Stimulated activated CD8-positive, alpha-beta memory T cell treated with anti-CD3 and anti-CD28 coated beads, Interleukin-7, amount 100 ng/mL, for 48 hours (primary cell): ENCODE measurements at regions not wholly inside any gene's neighbourhood (a gene's known extent, or its start where the extent isn't known, plus 50 kb on each side); places are given as distances from the start of the nearest gene placed in this dataset.

Experiments used
- DNase-seq, 2 donors: peaks; one replicate each; pipeline ENCODE4 v3.0.0-alpha.2; 2020; ENCODE audit warnings: low read depth in 1 of 2; ENCODE audit errors: extremely low read depth in 1 of 2

- no peak for DNase-seq
These were observed 168.5 kb upstream of the GAS1 start for GRCh38 chr9:87115785-87116184.

- DNase-seq, result no peak
These were observed 169.2 kb upstream of the GAS1 start for GRCh38 chr9:87116492-87116891.

DNA sequence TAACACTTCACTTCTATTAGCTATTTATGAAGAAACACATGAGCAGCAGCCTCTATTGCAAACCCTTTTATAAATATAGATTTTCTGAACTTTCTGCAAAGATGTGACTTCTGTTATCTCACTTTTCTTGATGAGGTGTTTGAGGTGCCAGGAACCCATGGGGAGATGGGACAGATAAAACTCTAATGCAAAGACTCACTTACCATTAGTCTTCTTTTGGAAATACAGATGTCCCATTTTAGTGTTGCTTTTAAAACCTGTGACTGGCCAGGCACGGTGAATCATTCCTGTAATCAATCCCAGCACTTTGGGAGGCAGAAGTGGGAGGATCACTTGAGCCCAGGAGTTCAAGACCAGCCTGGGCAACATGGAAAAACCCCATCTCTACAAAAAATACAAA is 171.3 kb upstream of the GAS1 start:
- DNase-seq, result no peak

GRCh38 chr9:87119328-87119881 is 172.1 kb upstream of the GAS1 start:
- DNase-seq, result no peak

- no peak for DNase-seq
These were observed 173.3 kb upstream of the GAS1 start for GRCh38 chr9:87120610-87121009.

DNA sequence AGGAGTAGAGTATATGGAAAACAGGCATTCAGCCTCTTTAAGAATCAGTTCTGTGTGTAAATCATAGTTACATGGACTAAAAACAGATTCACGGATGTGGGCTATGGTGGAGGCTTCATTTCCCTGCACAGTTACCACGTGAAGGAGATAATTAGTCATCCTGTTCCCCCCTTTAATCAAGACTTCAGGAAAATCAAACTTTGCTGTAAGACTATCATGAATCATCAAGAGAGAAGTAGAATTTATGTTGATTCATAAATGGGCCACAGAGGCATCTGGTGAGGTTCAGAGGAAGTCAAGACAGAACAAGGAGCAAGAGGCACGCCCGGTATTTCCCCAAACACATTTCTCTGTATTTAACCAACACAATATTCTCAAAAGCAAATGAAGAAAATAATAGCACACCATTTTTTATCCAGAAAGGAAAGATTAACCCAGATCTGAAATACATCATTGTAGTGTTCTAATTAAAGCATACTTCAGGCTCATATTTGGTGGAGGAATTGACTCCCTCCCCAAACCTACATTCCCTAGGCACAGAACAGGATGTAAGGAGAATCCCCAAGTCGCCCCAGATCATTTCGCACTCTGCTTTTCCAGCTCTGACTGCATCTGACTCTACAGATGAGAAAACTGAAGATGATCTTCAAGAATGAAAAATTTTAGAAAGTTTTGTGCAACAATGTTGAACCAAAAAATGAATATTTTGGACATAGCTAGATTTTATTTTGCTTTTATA is 175.8 kb upstream of the GAS1 start:
- peak in 1 of 2 donors; percentile 1 for DNase-seq

DNA sequence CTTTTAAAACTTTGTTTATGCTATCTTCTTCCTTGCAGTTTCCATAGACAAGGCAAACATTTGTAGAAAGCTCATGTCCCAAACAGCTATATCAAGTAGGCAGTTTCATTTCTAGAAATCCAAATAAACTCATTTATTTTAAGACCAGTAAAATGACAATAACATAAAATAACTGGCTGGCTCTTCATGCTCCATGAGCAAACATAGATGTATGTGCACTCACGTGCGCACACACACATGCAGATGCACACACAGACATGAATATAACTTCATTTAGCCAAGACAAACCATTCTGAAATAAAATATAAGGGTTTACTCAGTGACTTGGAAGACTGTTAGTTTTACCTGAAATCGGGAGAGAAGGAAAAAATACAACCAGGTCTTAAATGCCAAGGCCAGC is 176.5 kb upstream of the GAS1 start:
- no peak for DNase-seq

GRCh38 chr9:87125819-87126218 is 178.5 kb upstream of the GAS1 start:
- DNase-seq, result no peak

DNA sequence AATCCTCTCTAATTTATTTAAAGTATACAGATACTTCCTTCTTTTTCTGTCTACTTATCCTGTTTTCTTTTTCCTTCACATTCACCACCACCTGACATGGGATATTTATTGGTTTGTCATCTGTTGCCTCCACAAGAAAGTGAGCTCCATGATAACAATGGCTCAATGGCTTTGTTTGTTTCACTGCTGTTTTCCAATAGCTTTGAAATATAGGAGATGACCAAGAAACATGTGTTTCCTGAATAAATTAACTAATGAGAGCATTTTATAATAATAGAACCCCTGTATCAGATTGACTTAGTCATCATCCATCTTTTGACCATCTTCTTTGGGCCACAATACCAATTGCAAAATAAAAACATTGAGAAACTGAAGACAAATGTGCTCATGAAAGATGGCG is 180.2 kb upstream of the GAS1 start:
- DNase-seq, result no peak

DNA sequence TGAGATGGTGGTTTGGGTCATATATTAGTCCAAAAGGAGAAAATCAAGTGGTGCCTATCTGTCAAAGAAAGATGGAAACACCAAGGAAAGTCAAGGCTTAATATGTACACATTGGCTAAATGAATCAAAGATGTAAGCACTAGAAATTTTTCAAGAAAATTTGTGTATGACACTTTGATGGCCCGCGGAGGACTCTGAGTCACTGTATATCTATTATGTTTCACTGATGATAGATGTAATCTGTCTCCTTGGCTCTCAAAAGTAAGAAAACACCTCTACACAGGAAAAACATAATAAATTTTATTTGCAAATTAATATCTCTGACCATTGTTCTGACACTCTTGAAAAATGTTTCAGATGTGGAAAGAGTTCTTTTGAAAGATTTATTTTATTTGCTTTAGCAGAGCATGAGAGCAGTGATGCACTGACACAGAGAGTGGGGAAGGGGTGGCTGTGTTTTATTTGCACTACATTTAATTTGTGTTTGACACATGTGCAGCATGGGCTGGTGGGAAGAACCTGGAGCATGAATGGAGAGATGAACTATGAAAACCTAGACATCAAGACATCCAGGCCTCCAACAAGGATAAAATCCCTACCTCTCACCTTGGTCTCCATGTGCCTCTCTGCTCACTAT is 180.8 kb upstream of the GAS1 start:
- no peak for DNase-seq

- no peak for DNase-seq
These were observed 181.7 kb upstream of the GAS1 start for GRCh38 chr9:87128844-87129493.

GRCh38 chr9:87135074-87135473 is 187.8 kb upstream of the GAS1 start:
- DNase-seq, result no peak

DNA sequence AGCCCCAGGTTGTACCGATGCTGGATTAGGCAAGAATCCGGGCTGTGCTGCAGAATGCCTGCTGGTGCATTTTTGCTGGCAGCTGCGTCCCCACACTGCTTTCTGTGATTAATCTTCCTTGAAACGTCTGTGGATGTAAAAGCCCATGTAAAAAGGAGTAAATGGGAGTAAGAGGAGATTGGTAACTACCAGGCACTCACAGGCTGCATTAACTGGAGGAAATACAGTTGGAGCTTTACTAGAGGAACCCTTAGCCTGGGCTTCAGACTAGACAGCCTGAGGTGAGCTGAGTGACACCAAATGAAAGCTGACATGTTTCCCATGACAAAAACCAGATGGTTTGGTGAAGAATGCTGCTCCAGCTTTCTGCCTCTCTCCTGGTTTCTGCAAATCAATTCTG is 190.4 kb upstream of the GAS1 start:
- DNase-seq, result no peak

DNA sequence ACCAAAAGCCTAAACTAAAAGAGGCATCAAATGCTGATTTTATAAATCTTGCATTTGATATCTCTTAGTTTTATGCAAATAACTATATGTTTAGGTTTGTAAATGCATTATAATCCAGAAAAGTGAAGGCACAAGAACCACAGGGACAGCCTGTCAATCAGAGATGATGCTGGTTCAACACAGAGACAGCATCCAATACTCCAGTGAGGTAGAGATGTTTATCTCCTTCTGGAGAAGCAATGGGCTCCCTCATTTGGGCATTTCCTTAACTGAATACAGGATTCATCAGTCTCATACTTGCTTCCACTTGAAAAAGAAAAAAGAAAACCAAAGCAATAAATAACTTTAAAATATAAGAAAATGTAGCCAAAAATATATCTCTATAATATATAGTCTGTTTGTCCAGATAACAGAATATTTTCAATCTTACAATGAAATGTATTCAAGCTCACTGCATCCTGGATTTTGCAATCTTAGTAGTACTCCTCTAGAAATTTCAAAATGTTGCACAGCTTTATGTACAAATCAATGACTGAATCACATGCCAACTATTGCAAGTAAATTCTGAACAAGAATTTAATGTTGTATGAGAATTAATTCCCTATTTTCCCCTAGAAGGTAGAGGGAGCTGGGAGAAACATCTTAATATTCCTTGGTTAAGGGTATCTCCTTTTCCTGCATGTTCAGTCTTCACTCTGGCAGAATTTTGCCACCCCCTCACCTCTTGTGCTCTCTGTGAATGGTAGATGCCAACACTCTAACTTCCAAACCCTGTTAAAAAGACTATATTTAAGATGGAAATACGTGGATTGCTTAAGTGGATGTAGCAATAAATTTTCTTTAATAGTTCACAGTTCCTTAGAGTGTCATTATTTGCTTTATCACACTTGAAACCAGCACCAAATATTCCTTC is 191.1 kb upstream of the GAS1 start:
- DNase-seq, result no peak

GRCh38 chr9:87139099-87139730 is 191.9 kb upstream of the GAS1 start:
- DNase-seq, result no peak

DNA sequence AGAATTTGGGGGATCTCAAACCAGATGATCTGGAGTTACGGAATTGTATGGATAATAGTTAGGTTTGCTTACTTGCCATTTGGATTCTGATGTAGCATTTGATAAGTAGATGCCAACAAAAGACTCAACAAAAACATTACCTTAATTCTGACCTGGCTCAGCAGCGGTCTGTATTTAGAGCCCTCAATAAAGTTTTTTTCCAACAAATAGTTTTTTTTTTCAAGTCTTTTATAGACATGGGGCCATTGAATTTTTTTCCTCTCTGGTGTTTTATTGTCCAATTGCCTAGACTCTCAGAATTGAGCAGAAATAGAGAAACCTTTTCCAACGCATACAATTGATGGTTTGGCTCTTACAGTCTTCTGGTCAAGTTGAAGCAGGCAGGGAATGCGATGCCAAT is 192.8 kb upstream of the GAS1 start:
- no peak for DNase-seq

- no peak for DNase-seq
These were observed 193.4 kb upstream of the GAS1 start for GRCh38 chr9:87140605-87141109.

DNA sequence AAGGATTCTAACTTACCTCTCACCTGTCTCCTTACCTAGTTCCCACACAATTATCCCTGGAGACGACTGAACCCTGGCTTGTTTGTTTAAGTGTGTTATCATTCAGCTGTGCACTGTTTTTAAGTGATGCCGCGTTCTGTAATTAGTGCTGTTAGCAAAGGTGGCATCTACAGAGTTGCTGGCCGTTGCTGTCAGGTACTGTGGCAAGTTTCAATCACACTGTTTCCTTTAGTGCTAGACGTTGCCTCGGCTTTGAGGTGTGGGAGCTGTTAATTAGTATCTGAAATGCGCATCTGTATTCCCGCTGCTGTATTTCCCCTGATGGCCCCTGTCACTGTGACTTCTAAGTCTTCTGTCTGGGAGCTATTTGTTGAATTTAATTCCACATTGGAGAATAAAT is 193.8 kb upstream of the GAS1 start:
- DNase-seq, result no peak

DNA sequence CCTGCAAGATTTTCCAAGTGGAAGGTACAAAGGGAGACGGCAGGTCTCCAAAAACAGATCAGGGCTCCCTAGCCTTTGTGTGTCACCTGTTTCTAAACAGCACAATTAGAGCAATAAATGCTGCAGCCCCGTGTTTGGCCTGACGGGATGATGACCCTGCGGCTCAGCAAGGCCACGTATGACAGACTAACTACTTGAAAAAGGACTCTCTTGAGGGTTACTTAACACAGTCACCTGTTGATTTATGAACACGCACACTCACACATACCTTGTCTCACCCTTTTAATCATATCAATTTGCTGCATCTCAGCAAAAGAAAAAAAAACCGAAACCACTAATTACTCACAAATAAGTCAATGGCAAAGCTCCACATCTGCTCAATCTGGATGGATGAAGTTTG is 199.6 kb upstream of the GAS1 start:
- DNase-seq, result no peak

DNA sequence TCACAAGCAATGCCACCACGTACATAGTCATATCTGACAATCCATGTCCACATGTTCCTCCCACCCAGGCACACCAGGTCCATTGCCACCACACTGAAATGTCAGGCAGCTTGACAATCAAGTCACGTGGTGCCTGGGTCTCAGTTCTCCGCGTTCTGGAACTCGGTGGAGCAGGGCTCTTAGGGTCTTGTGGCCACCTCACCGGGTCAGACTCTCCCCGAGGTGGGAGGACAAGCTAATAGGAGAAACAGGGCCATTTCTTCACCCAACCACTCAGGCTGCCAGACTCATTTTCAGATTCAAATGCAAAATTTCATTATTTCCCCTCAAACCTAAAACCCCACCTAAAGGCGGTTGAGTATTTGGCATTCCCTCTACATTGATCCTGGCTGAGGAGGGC is 200.5 kb upstream of the GAS1 start:
- DNase-seq, result no peak
